GM12875 (cell line): ENCODE measurements at regions not wholly inside any gene's neighbourhood (a gene's known extent, or its start where the extent isn't known, plus 50 kb on each side); places are given as distances from the start of the nearest gene placed in this dataset.

Source experiments
- H3K4me3 ChIP-seq: one replicate; pipeline ENCODE4 v1.5.1; 2011; ENCODE audit warnings: low read depth, low read length, control low read depth
- CTCF ChIP-seq: IDR thresholded peaks from 2 replicates; pipeline ENCODE4 v1.5.1; 2011; ENCODE audit warnings: low read depth, mild to moderate bottlenecking, control low read depth, inconsistent platforms, low read length, moderate library complexity, borderline replicate concordance; ENCODE audit not compliant: insufficient read depth

- no peak for TF ChIP-seq CTCF
- no peak overlapping the region for H3K4me3 ChIP-seq
These were observed 1042.1 kb downstream of the TUSC7 start for GRCh38 chr3:117751651-117752050.

GRCh38 chr3:117752984-117753717, 1043.6 kb downstream of the TUSC7 start:
- TF ChIP-seq CTCF, result no peak
- H3K4me3 ChIP-seq, result no peak overlapping the region

- TF ChIP-seq CTCF, result no peak
- no peak overlapping the region for H3K4me3 ChIP-seq
These were observed 1044.5 kb downstream of the TUSC7 start for GRCh38 chr3:117754058-117754457.

- no peak for TF ChIP-seq CTCF
- no peak overlapping the region for H3K4me3 ChIP-seq
These were observed 1045.3 kb downstream of the TUSC7 start for GRCh38 chr3:117754841-117755240.

GRCh38 chr3:117756563-117756962, 1047.0 kb downstream of the TUSC7 start:
- H3K4me3 ChIP-seq, result no peak overlapping the region
- no peak for TF ChIP-seq CTCF

GRCh38 chr3:117761703-117762620, 1052.4 kb downstream of the TUSC7 start:
- no peak overlapping the region for H3K4me3 ChIP-seq
- TF ChIP-seq CTCF, result no peak
